Brain microvascular endothelial cell (primary cell): ENCODE measurements at regions not wholly inside any gene's neighbourhood (a gene's known extent, or its start where the extent isn't known, plus 50 kb on each side); places are given as distances from the start of the nearest gene placed in this dataset.

ENCODE experiments used
- DNase-seq: peaks from one replicate; pipeline ENCODE4 v3.0.0-alpha.2; 2020
- H3K27ac ChIP-seq: fragments of 250-450 bp; sonication (Bioruptor Pico); 2 replicates; pipeline ENCODE4 v1.5.1; 2020; ENCODE audit warnings: mild to moderate bottlenecking, moderate library complexity
- H3K27me3 ChIP-seq: fragments of 250-450 bp; sonication (Bioruptor Pico); replicated peaks from 2 replicates; pipeline ENCODE4 v1.5.1; 2020; ENCODE audit warnings: mild to moderate bottlenecking
- H3K36me3 ChIP-seq: fragments of 250-450 bp; sonication (Bioruptor Pico); replicated peaks from 2 replicates; pipeline ENCODE4 v1.5.1; 2020; ENCODE audit warnings: mild to moderate bottlenecking
- H3K4me3 ChIP-seq: 2 replicates; pipeline ENCODE4 v1.5.1; 2011; ENCODE audit warnings: low read depth, mild to moderate bottlenecking, control low read depth, low read length, moderate library complexity
- CTCF ChIP-seq: IDR thresholded peaks from 2 replicates; pipeline ENCODE4 v1.5.1; 2011; ENCODE audit warnings: low read depth, mild to moderate bottlenecking, moderate library complexity, low read length, control low read depth, inconsistent platforms; ENCODE audit errors: missing control alignments
- in situ Hi-C: cut with HindIII; loops from 2 replicates; pipeline ENCODE4 v1.10.0; 2017; ENCODE audit warnings: low sequenced_read_pairs, low pct_ligation_motif_present

GRCh38 chr18:39441648-39442047, 1876.0 kb upstream of the CELF4 start:
- no peak for DNase-seq
- TF ChIP-seq CTCF, result no peak
- Histone ChIP-seq H3K36me3 (no peaks in the 10 kb centered on the region), H3K27me3 (no peaks in the 10 kb centered on the region), H3K4me3 (no peak overlapping the region), H3K27ac (no peak overlapping the region)
- in situ Hi-C loops, result no loop called here

DNA sequence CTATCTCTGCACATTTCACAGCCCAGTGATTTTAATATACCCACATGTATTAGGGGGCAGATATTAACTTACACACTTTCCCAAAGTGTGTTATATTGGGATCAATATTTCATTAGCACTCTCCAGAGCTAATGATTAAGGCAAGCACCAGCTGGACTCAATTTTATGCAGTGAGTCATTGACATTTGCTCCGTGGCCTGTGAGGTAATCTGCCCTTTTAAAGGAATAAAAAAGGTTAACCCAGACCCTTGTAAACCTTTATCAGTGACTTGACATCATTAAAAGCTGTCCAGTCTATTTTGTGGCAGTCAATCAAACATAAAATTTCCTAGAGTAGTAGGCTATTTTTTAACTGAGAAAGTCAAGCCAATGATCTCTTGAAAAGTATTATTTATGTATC, 1870.4 kb upstream of the CELF4 start:
- Histone ChIP-seq H3K27ac (no peak overlapping the region), H3K4me3 (no peak overlapping the region), H3K27me3 (no peaks in the 10 kb centered on the region), H3K36me3 (no peaks in the 10 kb centered on the region)
- in situ Hi-C loops, result no loop called here
- no peak for DNase-seq
- no peak for TF ChIP-seq CTCF

DNA sequence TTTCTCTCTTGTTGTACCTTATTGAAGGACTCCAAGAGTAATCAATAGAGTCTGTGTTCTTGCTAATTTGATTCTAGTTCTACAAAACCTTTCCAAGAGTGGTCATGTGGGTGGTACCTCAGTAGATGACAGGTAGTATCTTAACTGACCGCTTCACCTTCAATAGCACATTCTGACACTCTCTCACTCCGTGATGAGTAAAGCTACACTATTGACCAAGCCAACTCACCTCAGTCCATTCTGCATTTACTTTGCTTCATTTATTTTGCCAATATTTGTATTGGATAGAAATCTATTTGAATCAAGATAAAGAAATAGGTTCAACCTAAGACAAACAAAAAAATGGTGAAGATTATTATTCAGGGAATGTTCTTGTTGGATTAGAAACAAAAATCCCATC, 1869.6 kb upstream of the CELF4 start:
- no peaks in the 10 kb centered on the region for H3K27me3 ChIP-seq
- in situ Hi-C loops, result no loop called here
- no peak for TF ChIP-seq CTCF
- no peak overlapping the region for H3K27ac ChIP-seq
- no peak for DNase-seq
- no peaks in the 10 kb centered on the region for H3K36me3 ChIP-seq
- H3K4me3 ChIP-seq, result no peak overlapping the region

DNA sequence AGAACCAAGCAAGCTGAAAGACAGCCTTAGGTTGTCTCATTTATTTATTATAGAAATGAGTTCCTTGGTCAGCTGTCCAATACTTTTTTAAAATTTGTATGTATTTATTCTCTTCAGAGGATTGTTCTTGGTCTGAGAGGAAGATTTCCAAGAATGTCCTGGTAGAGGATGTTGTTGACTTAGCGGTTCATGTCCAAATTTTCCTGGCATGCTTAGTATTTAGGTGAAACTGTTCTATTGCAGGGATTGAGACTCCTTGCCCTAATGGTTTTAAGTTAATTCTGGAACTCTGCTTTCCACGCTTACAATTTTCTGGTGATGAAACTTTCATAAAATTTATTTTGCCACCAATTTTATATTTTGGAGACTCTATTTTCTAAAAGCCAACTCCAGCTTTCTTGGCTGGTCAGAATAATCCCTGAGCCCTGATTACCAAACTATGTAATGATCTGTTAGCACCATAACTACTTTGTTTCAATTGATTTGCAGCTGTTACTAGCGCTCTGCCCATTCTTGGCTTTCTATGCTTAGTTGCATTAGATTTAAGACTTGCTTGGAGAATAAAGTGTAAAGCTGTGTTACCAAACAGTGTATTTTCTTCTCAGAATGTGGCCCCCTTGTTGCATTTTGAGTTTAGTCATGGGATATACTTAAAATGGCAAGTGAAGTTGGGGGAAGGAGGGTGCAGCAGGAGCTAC, 1868.8 kb upstream of the CELF4 start:
- in situ Hi-C loops, result no loop called here
- no peak for TF ChIP-seq CTCF
- H3K27ac ChIP-seq, result no peak overlapping the region

DNA sequence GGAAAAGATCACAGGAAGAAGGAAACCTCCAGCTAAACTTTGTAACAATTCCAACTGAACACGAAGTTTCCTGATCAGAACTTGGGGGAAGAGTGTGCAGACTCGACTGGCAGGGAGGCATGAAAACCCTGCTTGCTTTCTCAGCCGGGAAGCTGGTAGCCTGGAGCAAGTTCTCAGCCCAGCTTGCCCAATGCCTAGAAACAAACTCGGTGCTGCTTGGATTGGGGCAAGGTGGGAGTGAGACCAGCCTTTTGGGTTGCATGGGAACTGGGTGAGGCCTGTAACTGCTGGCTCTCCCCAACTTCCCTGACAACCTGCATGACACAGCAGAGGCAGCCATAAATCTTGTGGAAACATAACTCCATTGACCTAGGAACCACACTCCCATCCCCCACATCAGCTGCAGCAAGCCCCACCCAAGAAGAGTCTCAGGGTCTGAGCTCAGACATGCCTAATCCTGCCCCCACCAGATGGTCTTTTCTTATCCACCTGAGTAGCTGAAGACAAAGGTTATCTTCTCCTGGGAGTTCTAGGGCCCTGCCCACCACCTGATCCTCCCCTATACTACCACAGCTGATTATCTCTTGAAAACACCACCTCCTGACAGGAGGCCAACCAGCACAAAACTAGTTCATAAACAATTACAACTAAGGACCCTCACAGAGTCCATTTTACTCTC, 1859.7 kb upstream of the CELF4 start:
- Histone ChIP-seq H3K27ac (no peak overlapping the region), H3K4me3 (no peak overlapping the region), H3K36me3 (no peaks in the 10 kb centered on the region), H3K27me3 (no peaks in the 10 kb centered on the region)
- DNase-seq, result no peak
- in situ Hi-C loops, result no loop called here
- no peak for TF ChIP-seq CTCF

More for the DNA sequence above, 1868.8 kb upstream of the CELF4 start:
- Histone ChIP-seq H3K4me3 (no peak overlapping the region), H3K27me3 (no peaks in the 10 kb centered on the region), H3K36me3 (no peaks in the 10 kb centered on the region)
- peak; percentile 8 for DNase-seq

- in situ Hi-C loops, result no loop called here
- H3K36me3 ChIP-seq, result no peaks in the 10 kb centered on the region
- no peak for TF ChIP-seq CTCF
Observed at GRCh38 chr18:39424261-39424660, 1858.7 kb upstream of the CELF4 start.

More at GRCh38 chr18:39424261-39424660, 1858.7 kb upstream of the CELF4 start:
- DNase-seq, result no peak
- H3K27ac ChIP-seq, result no peak overlapping the region
- H3K4me3 ChIP-seq, result no peak overlapping the region
- H3K27me3 ChIP-seq, result no peaks in the 10 kb centered on the region
